Astrocyte (in vitro differentiated cells and primary cell): ENCODE measurements at regions not wholly inside any gene's neighbourhood (a gene's known extent, or its start where the extent isn't known, plus 50 kb on each side); places are given as distances from the start of the nearest gene placed in this dataset.

Experiments
- DNase-seq: peaks from one replicate; pipeline ENCODE4 v3.0.0-alpha.2; 2010; ENCODE audit warnings: low read depth
- FAIRE-seq: peaks from 2 replicates; lab custom pipeline; 2011; peaks lifted over from hg19 to GRCh38; lab: Jason Lieb, UNC
- H2AFZ ChIP-seq: 2 replicates; pipeline ENCODE4 v1.6.0; 2012; ENCODE audit warnings: low read depth, low read length, inconsistent platforms
- H3K27ac ChIP-seq: 2 replicates; pipeline ENCODE4 v1.5.1; 2011; ENCODE audit warnings: low read depth, low read length, inconsistent platforms
- H3K27me3 ChIP-seq: 2 replicates; pipeline ENCODE4 v1.6.0; 2011; ENCODE audit warnings: low read length, inconsistent platforms; ENCODE audit not compliant: insufficient read depth
- H3K36me3 ChIP-seq: 2 replicates; pipeline ENCODE4 v1.5.1; 2011; ENCODE audit warnings: low read length, inconsistent platforms; ENCODE audit not compliant: insufficient read depth
- H3K4me1 ChIP-seq: 2 replicates; pipeline ENCODE4 v1.5.1; 2011; ENCODE audit warnings: low read length, inconsistent platforms; ENCODE audit not compliant: insufficient read depth
- H3K4me2 ChIP-seq: 2 replicates; pipeline ENCODE4 v1.6.0; 2012; ENCODE audit warnings: low read length, inconsistent platforms
- H3K4me3 ChIP-seq: 2 replicates; pipeline ENCODE4 v1.5.1; 2011; ENCODE audit warnings: low read depth, mild to moderate bottlenecking, low read length, inconsistent platforms; ENCODE audit not compliant: insufficient read depth
- H3K79me2 ChIP-seq: 2 replicates; pipeline ENCODE4 v1.6.0; 2012; ENCODE audit warnings: mild to moderate bottlenecking, low read length, inconsistent platforms; ENCODE audit not compliant: insufficient read depth
- H3K9ac ChIP-seq: 2 replicates; pipeline ENCODE4 v1.6.0; 2012; ENCODE audit warnings: mild to moderate bottlenecking, low read length, inconsistent platforms
- H3K9me3 ChIP-seq: 2 replicates; pipeline ENCODE4 v1.5.1; 2012; ENCODE audit warnings: low read depth, mild to moderate bottlenecking, low read length, inconsistent platforms; ENCODE audit not compliant: insufficient read depth
- H4K20me1 ChIP-seq: 2 replicates; pipeline ENCODE4 v1.6.0; 2012; ENCODE audit warnings: low read length, inconsistent platforms; ENCODE audit not compliant: insufficient read depth
- H3K27ac Mint-ChIP-seq: one replicate; pipeline ENCODE4 v1.8.0; 2021; ENCODE audit warnings: mild to moderate bottlenecking, mixed read lengths; ENCODE audit not compliant: unreplicated experiment
- H3K27me3 Mint-ChIP-seq: one replicate; pipeline ENCODE4 v1.8.0; 2021; ENCODE audit warnings: low read depth, mixed read lengths; ENCODE audit not compliant: unreplicated experiment
- H3K36me3 Mint-ChIP-seq: one replicate; pipeline ENCODE4 v1.8.0; 2021; ENCODE audit warnings: low read depth, mixed read lengths; ENCODE audit not compliant: unreplicated experiment
- H3K4me1 Mint-ChIP-seq: one replicate; pipeline ENCODE4 v1.8.0; 2021; ENCODE audit warnings: low read depth, mixed read lengths; ENCODE audit not compliant: unreplicated experiment
- H3K4me3 Mint-ChIP-seq: one replicate; pipeline ENCODE4 v1.8.0; 2021; ENCODE audit warnings: mild to moderate bottlenecking, moderate library complexity, mixed read lengths; ENCODE audit not compliant: unreplicated experiment
- H3K9me3 Mint-ChIP-seq: one replicate; pipeline ENCODE4 v1.8.0; 2021; ENCODE audit warnings: mild to moderate bottlenecking, mixed read lengths; ENCODE audit not compliant: unreplicated experiment
- EZH2 ChIP-seq: IDR thresholded peaks from 2 replicates; pipeline ENCODE4 v1.6.1; 2012; ENCODE audit warnings: mild to moderate bottlenecking, low read length, inconsistent platforms; ENCODE audit not compliant: insufficient read depth
- TF ChIP-seq, protein P1 (sequence below): IDR thresholded peaks from 2 replicates; pipeline ENCODE4 v1.5.1; 2011; ENCODE audit warnings: low read depth, mild to moderate bottlenecking, inconsistent platforms, low read length, moderate library complexity; ENCODE audit not compliant: insufficient read depth

DNA sequence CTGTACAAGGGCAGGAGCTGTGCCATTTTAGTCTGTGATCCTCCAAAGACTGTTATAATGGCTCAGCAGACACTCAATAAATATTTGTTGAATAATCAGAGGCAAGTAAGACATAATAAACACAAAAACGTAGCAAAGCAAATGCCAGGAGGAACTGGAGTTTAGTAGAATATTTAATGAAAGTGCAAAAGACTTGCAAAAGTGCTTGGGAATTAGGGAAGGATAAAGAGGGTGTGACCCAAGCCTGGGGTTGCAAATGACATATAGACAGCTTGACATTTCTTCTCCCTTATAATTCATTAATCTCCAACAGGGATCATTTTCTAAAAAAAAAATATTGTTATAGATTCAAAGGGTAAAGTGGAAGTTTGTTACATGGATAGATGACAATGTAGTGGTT is 212.7 kb upstream of the PGR start:
- Histone ChIP-seq H4K20me1 (no peaks in the 10 kb centered on the region), H3K36me3 (no peaks in the 10 kb centered on the region), H2AFZ (no peak overlapping the region), H3K4me2 (no peak overlapping the region), H3K27me3 (no peaks in the 10 kb centered on the region), H3K4me3 (no peak overlapping the region), H3K4me1 (no peaks in the 10 kb centered on the region), H3K79me2 (no peaks in the 10 kb centered on the region), H3K9me3 (no peaks in the 10 kb centered on the region), H3K27ac (no peak overlapping the region), H3K9ac (no peak overlapping the region)
- no peak for TF ChIP-seq EZH2
- TF ChIP-seq, protein P1, sequence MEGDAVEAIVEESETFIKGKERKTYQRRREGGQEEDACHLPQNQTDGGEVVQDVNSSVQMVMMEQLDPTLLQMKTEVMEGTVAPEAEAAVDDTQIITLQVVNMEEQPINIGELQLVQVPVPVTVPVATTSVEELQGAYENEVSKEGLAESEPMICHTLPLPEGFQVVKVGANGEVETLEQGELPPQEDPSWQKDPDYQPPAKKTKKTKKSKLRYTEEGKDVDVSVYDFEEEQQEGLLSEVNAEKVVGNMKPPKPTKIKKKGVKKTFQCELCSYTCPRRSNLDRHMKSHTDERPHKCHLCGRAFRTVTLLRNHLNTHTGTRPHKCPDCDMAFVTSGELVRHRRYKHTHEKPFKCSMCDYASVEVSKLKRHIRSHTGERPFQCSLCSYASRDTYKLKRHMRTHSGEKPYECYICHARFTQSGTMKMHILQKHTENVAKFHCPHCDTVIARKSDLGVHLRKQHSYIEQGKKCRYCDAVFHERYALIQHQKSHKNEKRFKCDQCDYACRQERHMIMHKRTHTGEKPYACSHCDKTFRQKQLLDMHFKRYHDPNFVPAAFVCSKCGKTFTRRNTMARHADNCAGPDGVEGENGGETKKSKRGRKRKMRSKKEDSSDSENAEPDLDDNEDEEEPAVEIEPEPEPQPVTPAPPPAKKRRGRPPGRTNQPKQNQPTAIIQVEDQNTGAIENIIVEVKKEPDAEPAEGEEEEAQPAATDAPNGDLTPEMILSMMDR = no peak
- H3K4me3 Mint-ChIP-seq = no peak overlapping the region
- H3K27me3 Mint-ChIP-seq = no peaks in the 10 kb centered on the region
- no peaks in the 10 kb centered on the region for H3K36me3 Mint-ChIP-seq
- FAIRE-seq = no peak
- no peak for DNase-seq
- H3K27ac Mint-ChIP-seq = no peak overlapping the region
- no peaks in the 10 kb centered on the region for H3K9me3 Mint-ChIP-seq
- peaks cover 3% of the 10 kb centered on the region for H3K4me1 Mint-ChIP-seq

DNA sequence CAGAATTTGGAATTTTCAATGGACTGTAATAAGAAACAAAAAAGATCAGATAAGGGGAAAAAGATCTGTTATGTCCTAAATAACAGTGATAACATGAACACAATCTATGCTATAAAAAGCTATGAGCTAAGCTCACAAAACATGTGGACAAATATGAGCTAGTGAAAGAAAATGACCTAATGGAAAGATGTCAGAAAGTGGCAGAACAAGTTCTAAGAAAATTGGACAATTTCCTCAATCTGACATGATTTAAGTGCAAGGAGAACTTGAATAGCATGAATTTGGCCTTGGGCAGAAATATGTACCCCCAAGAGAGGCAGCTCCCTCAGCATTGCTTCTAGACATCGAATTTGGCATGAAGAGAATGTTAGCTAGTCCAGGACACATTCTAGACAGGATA is 212.0 kb upstream of the PGR start:
- Histone ChIP-seq H3K9me3 (no peaks in the 10 kb centered on the region), H3K4me2 (no peak overlapping the region), H3K79me2 (no peaks in the 10 kb centered on the region), H3K27me3 (no peaks in the 10 kb centered on the region), H4K20me1 (no peaks in the 10 kb centered on the region), H3K9ac (no peak overlapping the region), H3K4me1 (no peaks in the 10 kb centered on the region), H3K4me3 (no peak overlapping the region), H2AFZ (no peak overlapping the region), H3K36me3 (no peaks in the 10 kb centered on the region), H3K27ac (no peak overlapping the region)
- DNase-seq = no peak
- no peak overlapping the region for H3K4me3 Mint-ChIP-seq
- no peaks in the 10 kb centered on the region for H3K9me3 Mint-ChIP-seq
- no peaks in the 10 kb centered on the region for H3K27me3 Mint-ChIP-seq
- TF ChIP-seq, protein P1 = no peak
- TF ChIP-seq EZH2 = no peak
- peaks cover 1% of the 10 kb centered on the region for H3K4me1 Mint-ChIP-seq
- H3K36me3 Mint-ChIP-seq = no peaks in the 10 kb centered on the region
- FAIRE-seq = no peak
- H3K27ac Mint-ChIP-seq = no peak overlapping the region

DNA sequence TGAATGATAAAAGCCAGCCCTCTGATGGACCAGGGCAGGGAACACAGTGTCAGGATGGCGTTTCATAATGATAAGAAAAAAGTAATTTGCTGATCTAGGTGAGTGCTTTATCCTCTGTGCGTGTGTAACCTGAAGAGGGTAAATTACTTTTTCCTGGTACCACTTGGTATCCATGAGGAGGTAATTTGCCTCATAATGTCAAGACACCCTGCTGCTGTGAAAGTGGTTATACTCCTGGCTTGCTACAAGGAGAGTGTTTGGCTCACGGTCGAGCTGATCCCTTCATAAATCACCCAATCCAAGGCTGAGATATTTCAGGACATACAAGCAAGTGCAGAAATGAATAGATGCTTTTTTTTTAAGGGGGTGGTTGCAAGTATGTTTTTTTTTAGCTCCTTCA is 207.2 kb upstream of the PGR start:
- Mint-ChIP-seq H3K27me3 (no peaks in the 10 kb centered on the region), H3K27ac (no peak overlapping the region), H3K4me1 (peaks cover 1% of the 10 kb centered on the region), H3K4me3 (no peak overlapping the region), H3K36me3 (no peaks in the 10 kb centered on the region), H3K9me3 (no peaks in the 10 kb centered on the region)
- Histone ChIP-seq H3K27me3 (no peaks in the 10 kb centered on the region), H2AFZ (no peak overlapping the region), H3K36me3 (no peaks in the 10 kb centered on the region), H3K9me3 (no peaks in the 10 kb centered on the region), H4K20me1 (no peaks in the 10 kb centered on the region), H3K27ac (no peak overlapping the region), H3K4me3 (no peak overlapping the region), H3K4me1 (no peaks in the 10 kb centered on the region), H3K9ac (no peak overlapping the region), H3K79me2 (no peaks in the 10 kb centered on the region), H3K4me2 (no peak overlapping the region)
- FAIRE-seq = no peak
- no peak for DNase-seq
- TF ChIP-seq, protein P1 = no peak
- no peak for TF ChIP-seq EZH2
